ENCODE measurements at regions not wholly inside any gene's neighbourhood (a gene's known extent, or its start where the extent isn't known, plus 50 kb on each side); places are given as distances from the start of the nearest gene placed in this dataset.

DNA sequence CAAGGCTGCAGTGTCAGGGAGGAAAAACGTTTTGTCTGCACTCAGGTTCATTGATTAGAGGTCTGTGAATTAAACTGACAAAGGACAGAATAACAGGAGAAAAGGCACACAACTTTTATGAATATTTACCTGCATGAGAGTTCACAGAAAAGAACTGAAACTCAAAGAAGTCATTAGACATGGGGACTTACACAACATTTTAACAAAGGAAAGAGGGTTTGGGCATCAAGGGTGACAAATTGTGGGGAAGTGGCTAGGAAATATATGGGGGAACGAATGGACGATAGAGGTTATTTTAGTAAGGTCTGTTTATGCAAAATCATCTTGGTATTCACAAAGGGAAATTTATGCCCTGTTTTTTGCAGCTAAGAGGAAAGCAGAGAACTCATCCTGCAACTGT, 65.6 kb upstream of the C15orf39 start:
- no peak for DNase-seq

DNA sequence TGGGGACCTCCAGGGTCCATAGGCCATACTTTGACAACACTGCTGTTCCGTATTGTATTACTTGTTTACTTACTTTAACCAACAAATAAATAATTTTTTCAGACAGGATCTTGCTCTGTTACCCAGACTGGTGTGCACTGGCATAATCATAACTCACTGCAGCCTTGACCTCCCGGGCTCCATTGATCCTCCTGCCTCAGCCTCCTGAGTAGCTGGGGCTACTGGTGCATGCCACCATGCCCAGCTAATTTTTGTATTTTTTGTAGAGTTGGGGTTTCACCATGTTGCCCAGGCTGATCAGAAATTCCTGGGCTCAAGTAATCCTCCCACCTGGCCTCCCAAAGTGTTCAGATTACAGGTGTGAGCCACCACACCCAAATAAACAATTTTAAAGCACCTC, 64.9 kb upstream of the C15orf39 start:
- no peak for DNase-seq

DNA sequence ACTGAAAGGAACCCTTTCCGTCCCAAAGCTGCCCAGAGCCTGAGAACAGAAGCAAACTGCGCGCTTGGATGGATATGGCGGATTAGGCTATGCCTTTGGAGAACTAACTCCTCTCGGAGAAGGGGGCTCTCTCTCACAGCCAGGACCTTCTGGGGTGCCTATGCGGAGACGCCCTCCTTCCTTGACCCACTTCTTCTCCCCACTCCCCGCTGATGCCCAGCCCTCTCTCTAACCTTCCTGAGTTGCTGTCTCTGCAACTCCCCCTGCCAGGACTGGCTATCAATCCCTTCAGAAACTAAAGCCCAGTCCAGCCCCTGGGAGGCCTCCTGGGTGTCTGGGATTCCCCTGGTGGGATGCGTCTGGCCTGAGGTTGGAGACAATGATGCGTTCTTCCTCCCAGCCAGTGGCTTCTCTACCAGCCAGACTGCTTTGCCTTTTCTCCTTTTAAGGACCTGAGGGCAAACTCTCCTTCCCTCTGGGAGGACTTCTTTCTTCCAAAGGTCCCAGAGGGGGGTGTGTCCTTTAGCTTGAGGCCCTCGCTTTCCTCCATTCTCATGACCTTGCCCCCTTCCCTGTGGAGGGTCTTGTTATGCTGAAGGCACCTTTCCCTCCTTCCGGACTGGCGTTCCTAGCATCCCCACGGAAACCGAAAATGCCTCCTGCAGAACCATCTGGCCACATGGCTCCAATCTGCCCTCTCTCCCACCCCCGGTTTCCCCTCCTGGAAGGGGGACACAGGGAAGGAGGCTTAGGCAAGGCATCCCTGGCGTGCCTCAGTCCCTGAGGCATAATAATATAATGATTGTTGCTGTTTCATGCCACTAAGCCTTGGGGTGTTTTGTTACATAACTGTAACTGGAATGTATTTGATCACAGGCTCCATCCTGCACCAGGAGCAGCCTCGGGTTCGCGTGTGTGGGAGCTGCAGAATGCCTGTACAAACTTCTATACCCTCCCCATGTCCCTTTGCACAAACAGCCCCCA, 63.4 kb upstream of the C15orf39 start:
- no peak for DNase-seq

DNA sequence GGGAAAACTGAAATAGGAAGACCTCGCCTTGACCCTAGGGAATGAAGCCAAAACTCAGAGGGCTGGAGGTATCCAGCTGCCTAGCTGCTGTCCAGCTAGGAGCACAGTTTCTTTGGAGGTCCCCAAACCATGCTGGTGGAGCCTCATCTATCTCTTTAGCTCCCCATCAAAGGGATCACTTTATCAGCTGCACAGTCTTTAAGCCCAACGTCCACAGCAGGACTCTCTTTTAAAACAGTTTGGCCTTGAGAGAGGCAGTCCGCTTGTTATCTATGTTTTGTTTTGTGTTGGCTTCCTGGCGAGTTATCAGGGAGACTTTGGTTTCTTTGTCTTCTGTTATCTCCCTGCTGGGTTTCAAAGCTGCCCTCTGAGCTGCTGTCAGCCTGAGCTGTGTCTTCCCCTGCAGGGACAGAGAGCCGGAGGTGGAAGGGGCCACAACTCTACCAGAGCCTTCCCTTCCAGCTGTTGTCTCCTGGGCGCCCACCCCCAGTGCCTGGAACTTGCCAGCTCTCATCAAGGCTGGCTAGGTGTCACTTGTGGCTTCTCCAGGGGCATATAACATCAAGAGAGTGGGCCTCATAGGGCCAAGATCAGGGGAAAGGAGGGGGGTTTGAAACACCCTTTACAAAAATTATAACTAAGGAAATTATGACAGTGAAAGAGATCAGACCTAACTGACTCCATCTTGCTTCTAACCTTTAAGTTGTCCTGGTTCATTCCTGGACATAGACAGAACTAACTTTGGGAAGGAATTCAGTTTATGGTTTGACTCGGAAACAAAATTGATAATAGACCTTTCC, 61.4 kb upstream of the C15orf39 start:
- no peak for DNase-seq

DNA sequence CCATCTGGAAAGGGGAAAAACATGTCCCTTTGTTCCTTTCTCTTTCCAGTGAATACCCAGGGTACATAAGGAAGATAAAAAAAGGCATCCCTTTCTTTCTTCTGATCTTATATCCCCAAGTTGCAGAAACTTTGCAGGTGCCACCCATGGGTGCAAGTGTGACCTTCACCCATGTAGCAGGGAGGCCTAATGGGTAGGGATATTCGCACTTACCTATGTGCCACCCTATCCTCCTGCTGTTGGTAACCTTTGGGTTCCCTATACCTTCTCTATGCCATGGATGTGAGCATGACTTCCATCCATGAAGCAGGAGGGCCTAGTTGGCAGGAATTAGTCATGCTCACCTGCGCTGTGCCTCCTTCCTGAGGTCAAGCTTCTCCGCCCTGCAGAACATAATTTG, 59.2 kb upstream of the C15orf39 start:
- no peak for DNase-seq

DNA sequence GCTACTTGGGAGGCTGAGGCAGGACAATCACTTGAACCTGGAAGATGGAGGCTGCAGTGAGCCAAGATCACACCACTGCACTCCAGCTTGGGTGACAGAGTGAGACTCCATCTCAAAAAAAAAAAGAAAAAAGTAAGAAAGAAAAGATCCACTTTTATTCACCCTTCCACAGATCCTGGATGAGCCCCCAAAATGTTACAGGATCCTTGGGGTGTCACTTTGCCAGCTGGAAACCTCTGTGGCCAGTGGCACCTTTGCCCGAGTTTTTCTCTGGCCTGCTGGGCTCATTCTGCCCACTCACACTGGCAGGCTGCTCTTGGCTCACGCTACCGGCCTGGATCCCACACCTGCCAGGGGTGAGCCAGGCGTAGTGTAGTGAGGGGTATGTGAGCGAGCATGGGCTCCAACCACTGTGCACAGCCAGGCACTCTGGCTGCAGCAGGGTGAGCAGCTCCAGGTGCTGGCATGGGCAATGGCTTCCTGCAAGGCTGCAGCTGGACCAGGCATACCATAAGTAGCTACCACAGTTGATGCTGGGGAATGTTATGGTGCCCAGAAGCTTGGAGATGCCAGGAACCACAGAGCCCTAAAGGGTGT, 57.8 kb upstream of the C15orf39 start:
- no peak for DNase-seq

DNA sequence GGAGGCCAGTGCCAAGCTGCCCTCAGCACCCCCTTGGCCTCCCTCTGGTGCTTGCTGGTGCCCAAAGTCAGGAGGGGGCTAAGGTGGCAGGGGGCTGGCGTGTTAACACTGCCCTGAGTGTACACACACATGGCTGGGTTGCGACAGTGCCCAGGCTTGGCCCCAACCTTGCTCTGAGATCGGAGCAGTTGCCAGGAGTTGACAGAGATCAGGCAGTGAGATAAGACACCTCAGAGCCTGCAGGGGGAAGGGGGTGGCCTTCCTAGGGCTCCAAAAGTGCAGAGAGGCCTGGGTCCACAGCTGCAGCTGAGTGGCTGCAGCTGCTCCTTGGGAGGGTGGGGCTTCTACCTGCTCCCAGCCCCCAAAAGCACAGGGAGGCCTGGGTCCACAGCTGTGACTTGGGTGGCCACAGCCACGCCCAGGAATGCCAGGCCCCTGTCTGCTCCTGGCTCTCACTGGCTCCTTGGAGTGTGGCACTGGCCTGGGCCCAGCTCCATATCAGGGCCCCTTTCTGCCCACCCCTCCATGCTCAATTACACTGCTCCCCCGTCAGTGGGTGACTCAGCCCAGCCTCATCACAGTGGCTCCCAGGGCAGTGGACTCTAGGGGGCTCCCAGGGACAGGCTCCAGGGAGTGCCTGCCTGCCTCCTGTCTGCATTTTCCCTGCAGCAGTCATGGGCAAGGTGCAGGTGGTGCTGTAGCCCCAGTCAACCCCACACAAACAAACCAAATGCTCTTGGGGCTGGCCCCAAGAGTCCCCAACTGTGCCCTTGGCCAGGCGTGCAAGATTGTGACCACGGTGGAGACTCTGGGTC, 56.4 kb upstream of the C15orf39 start:
- no peak for DNase-seq

DNA sequence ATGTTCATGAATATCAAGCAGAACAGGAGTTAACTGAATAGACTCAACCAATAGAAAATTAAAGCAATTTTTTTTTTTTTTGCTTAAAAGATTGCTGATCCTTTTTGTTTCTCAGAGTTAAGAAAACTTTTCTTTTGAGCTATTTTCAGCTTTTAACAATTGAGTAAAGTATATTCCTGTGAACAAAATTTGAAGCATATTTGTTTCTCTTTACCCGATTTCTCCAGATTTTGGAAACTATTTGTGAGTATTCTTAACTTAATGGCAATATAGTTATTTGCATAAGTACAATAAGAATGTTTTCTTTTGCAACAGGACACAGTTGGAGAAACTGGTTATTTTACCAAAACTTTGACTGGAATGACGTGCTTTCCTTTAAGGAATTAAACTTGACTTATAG, 53.4 kb upstream of the C15orf39 start:
- no peak for DNase-seq

DNA sequence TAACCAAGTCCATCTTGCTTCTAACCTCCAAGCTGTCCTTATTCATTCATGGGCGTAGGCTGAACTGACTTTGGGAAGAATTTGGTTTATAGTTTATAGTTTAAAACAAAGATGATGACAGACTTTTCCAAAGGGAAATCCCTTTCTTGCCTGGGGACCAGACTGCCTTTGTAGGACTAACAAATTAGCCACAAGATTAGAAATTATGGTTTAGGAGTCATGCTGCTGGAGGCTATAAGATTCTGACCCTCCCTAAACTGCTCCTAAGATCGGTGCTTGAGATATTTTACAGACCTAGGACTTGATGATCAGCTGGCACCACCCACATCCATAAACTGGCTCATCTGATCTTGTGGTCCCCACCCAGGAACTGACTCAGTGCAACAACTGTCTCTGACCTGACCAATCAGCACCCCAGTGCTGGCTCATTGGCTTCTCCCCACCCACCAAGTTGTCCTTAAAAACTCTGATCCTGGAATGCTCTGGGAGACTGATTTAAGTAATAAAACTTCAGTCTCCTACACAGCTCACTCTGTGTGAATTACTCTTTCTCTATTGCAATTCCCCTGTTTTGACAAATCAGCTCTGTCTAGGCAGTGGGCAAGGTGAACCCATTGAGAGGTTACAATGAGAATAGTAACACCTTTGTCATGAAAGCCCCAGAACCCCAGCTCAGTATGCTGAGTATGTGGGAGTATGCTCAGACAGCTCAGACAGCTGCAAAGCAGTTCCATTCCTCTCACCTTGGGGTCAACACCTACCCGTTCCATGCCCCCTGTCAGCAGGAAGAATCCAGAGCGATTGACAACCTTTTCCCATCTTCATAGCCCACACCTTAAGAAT, 51.6 kb upstream of the C15orf39 start:
- no peak for DNase-seq

DNA sequence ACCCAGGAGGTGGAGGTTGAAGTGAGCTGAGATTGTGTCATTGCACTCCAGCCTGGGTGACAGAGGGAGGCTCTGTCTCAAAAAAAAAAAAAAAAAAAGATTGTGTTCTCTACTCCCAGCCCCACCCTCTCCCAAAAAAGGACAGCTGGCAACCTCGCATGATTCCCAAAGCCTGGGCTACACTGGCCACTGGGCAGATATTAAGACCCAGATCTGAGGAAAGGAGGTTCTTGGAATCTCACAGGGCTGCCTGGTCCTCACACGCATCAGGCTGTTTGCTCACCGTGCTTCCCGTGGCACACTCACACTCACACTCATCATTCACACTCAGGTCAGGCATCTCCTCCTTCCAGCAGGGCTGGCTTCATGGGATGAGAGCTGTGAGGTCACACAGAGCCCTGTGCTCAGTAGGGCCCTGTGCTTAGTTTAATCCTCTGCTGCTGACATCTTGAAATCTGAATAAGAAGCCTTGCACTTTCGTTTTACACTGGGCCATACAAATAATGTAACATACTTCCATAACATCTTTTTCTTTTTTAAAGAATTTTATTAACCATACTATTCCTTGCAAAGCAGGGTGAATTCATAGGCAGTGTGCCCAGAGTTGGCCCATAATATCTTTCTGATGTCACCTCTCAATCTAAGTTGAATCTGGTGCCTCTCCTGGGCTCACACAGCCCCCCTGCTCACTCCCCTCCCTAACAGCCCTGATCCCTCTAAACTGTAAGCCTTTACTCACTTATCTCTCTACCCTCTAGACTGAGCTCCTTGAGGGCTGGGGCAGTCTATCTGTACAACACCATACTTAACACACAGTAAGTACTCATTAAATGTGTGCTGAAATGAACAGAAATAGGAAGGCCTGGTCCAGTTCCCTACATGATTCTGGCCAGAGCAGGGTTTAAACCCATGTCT, 50.2 kb upstream of the C15orf39 start:
- DNase-seq, result no peak

Measured in CD4-positive, alpha-beta T cell treated with Interleukin-10 for 1 hour (primary cell).